Activated CD4-positive, alpha-beta memory T cell treated with anti-CD3 and anti-CD28 coated beads, Interleukin-2, amount 10 ng/mL, durations not matched to agents 7 days and 5 days (primary cell): ENCODE measurements at regions not wholly inside any gene's neighbourhood (a gene's known extent, or its start where the extent isn't known, plus 50 kb on each side); places are given as distances from the start of the nearest gene placed in this dataset.

Experiments
- CTCF ChIA-PET: fragments of 350-600 bp; sonication (Branson Sonifier 250); formaldehyde crosslinking; loops from one replicate; lab custom pipeline; 2021; ENCODE audit warnings: antibody characterized with exemption, inconsistent platforms; lab: Charles Lee
- POLR2A ChIA-PET: fragments of 350-600 bp; sonication (Branson Sonifier 250); formaldehyde crosslinking; loops from one replicate; lab custom pipeline; 2021; ENCODE audit warnings: antibody characterized with exemption; lab: Charles Lee
- DNase-seq: peaks from one replicate; pipeline ENCODE4 v3.0.0-alpha.2; 2020
- H3K27ac Mint-ChIP-seq: one replicate; pipeline ENCODE4 v1.8.0; 2021; ENCODE audit warnings: mild to moderate bottlenecking, mixed read lengths
- H3K27me3 Mint-ChIP-seq: one replicate; pipeline ENCODE4 v1.8.0; 2021; ENCODE audit warnings: mixed read lengths
- H3K36me3 Mint-ChIP-seq: one replicate; pipeline ENCODE4 v1.8.0; 2021; ENCODE audit warnings: low read depth, mixed read lengths
- H3K4me1 Mint-ChIP-seq: one replicate; pipeline ENCODE4 v1.8.0; 2021; ENCODE audit warnings: mixed read lengths
- H3K4me3 Mint-ChIP-seq: one replicate; pipeline ENCODE4 v1.8.0; 2021; ENCODE audit warnings: mild to moderate bottlenecking, mixed read lengths
- H3K9me3 Mint-ChIP-seq: one replicate; pipeline ENCODE4 v1.8.0; 2021; ENCODE audit warnings: mixed read lengths

DNA sequence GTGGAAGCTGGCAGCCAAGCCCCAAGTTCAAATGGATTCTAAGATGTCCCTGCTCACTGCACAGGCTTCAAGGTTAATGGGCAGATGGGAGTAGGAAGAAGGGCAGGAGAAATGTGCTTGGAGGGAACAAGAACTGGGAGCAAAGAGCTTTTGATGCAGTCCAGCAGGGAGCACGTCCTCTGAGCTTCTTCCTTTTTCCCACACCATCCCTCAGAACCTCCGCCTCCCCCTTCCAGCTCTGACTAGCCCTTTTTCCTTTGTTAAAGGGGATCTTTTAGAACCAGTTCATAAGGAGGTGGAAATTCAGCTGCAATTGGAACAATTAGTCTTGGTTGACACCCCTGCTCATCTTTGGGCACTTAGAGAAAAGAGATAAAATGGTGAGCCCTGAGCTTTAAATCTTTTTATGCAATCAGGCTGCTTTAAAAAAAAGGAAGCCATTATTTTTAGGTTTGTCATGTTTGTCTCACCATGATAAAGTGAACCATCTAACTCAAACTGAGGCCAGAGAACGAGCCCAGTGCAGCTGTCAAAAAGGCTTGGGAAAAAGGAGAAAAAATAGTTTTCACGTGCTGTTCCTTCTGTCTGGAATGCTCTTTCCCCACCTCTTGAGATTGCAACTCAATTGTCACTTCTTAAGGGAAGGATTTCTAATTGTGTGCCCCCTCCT, 135.8 kb upstream of the IL1RAPL2 start:
- ChIA-PET POLR2A (no interaction called here), CTCF (no interaction called here)
- Mint-ChIP-seq H3K4me1 (no peaks in the 10 kb centered on the region), H3K4me3 (no peak overlapping the region), H3K36me3 (no peaks in the 10 kb centered on the region), H3K9me3 (no peaks in the 10 kb centered on the region), H3K27me3 (no peaks in the 10 kb centered on the region), H3K27ac (no peak overlapping the region)
- no peak for DNase-seq

DNA sequence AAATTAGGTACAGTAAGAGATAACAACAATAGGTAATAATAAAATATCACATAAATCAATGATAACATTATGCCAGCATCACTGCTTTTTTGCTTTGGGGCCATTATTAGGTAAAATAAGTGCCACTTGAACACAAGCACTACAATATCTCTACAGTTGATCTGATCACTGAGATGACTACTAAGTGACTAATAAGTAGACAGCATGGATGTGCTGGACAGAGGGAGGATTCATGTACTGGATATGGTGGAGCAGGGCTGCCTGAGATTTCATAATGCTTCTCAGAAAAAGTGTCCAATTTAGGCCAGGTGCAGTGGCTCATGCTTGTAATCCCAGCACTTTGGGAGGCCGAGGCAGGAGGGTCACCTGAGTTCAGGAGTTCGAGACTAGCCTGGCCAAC, 137.8 kb upstream of the IL1RAPL2 start:
- CTCF ChIA-PET, result no interaction called here
- DNase-seq, result no peak
- Mint-ChIP-seq H3K27ac (no peak overlapping the region), H3K36me3 (no peaks in the 10 kb centered on the region), H3K4me3 (no peak overlapping the region), H3K27me3 (no peaks in the 10 kb centered on the region), H3K9me3 (no peaks in the 10 kb centered on the region), H3K4me1 (no peaks in the 10 kb centered on the region)
- POLR2A ChIA-PET, result no interaction called here

DNA sequence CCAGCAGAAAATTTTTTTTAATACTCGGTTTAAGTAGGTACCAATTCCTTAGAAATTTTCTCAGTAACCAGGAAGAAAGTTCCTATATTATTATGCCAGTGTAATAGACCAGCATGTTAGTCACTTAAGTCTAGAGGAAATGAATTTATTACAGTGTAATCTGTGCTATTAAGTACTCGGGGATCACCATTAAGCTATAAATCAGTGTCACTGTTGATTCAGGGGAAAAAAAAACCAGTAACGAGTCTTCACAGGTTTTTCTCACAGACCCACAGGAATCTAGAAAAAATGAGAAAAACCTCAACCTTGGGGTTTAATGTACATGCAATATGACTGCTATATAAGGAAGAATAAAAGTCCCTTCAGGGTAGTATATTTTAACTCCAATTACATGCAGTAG, 138.3 kb upstream of the IL1RAPL2 start:
- no peaks in the 10 kb centered on the region for H3K4me1 Mint-ChIP-seq
- no peak overlapping the region for H3K4me3 Mint-ChIP-seq
- ChIA-PET POLR2A (no interaction called here), CTCF (no interaction called here)
- no peaks in the 10 kb centered on the region for H3K36me3 Mint-ChIP-seq
- H3K27ac Mint-ChIP-seq, result no peak overlapping the region
- no peaks in the 10 kb centered on the region for H3K27me3 Mint-ChIP-seq
- no peak for DNase-seq
- no peaks in the 10 kb centered on the region for H3K9me3 Mint-ChIP-seq

DNA sequence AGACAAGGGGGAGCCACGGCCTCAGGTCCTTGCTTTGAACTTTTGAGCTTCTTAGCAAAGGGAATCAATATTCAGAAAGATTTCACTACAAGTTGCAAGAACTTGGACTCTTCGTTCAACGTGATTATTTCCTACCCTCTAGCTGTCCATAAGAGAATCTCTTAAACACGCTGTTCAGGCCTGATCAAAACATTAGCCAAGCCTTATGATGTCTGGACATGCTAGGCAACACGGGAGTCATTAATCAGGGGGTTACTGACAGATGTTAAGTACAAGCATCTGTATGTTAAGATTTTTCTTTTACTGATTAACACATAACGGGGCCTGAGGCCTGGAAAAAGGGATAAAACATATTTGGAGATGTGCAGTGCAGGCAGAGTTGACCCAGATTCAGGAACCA, 138.9 kb upstream of the IL1RAPL2 start:
- DNase-seq, result no peak
- H3K9me3 Mint-ChIP-seq, result no peaks in the 10 kb centered on the region
- H3K4me3 Mint-ChIP-seq, result no peak overlapping the region
- ChIA-PET CTCF (no interaction called here), POLR2A (no interaction called here)
- no peaks in the 10 kb centered on the region for H3K4me1 Mint-ChIP-seq
- H3K27ac Mint-ChIP-seq, result no peak overlapping the region
- H3K36me3 Mint-ChIP-seq, result no peaks in the 10 kb centered on the region
- no peaks in the 10 kb centered on the region for H3K27me3 Mint-ChIP-seq

DNA sequence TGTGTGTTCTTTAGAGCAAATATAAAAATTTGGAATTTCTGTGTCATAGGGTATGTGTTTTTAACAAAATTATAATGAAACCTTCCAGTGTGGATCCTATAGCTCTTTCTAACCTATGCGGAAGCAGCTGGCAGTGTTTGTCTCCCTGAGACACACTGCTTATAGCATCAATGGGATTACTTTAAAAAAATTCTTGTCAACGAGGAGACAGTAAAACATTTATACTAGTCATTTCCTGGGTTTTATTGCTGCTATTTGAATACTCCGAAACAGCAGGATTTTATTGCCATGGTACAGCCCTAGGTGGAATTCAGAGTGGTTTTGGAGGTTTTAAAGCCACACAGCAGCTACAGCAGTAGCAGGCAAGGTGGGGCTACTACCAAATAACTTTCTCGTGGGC, 145.1 kb upstream of the IL1RAPL2 start:
- Mint-ChIP-seq H3K27ac (no peak overlapping the region), H3K36me3 (no peaks in the 10 kb centered on the region), H3K9me3 (no peaks in the 10 kb centered on the region), H3K27me3 (no peaks in the 10 kb centered on the region), H3K4me3 (no peak overlapping the region), H3K4me1 (no peaks in the 10 kb centered on the region)
- ChIA-PET POLR2A (no interaction called here), CTCF (no interaction called here)
- DNase-seq, result no peak

DNA sequence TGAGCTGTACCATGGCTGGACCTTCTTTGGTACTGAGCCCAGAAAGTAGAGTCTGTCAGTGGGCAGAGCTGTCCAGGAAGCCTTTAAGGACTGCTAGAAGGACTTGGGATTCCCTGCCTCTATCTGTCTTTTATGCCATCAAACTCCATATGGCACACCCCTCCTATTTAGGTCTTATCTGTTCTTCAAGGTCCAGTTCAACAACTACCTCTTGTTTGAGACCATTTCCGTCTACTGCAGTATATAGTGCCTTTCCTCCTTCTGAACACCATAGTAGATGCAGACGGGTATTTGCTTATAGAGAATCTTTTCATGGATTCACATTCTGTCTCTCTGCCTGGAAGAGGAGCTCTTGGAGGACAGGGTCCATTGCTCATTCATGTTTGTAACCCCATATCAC, 146.1 kb upstream of the IL1RAPL2 start:
- CTCF ChIA-PET, result no interaction called here
- DNase-seq, result no peak
- Mint-ChIP-seq H3K36me3 (no peaks in the 10 kb centered on the region), H3K9me3 (no peaks in the 10 kb centered on the region), H3K27me3 (no peaks in the 10 kb centered on the region), H3K27ac (no peak overlapping the region), H3K4me3 (no peak overlapping the region), H3K4me1 (no peaks in the 10 kb centered on the region)
- POLR2A ChIA-PET, result no interaction called here

DNA sequence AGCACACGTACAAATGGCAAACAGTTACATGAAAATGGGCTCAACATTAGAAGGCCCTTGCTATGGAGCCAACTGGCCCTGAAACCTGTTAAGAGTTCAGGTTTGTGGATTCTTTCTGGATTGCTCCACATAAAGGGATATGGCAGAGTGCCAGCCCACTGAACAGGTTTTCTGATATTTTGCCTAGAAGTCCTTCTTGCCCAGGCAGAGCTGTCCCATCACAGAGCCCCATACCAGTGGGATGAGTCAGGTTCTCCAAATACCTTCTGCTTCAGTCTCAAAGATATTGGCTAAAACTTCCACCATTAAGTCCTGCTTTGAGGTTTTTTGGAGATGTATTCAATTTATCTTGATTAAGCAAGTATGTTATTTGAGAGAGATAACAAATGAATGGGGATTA, 146.8 kb upstream of the IL1RAPL2 start:
- no peak for DNase-seq
- no peaks in the 10 kb centered on the region for H3K36me3 Mint-ChIP-seq
- no peaks in the 10 kb centered on the region for H3K27me3 Mint-ChIP-seq
- H3K9me3 Mint-ChIP-seq, result no peaks in the 10 kb centered on the region
- POLR2A ChIA-PET, result no interaction called here
- H3K4me1 Mint-ChIP-seq, result no peaks in the 10 kb centered on the region
- no peak overlapping the region for H3K4me3 Mint-ChIP-seq
- CTCF ChIA-PET, result no interaction called here
- H3K27ac Mint-ChIP-seq, result no peak overlapping the region

DNA sequence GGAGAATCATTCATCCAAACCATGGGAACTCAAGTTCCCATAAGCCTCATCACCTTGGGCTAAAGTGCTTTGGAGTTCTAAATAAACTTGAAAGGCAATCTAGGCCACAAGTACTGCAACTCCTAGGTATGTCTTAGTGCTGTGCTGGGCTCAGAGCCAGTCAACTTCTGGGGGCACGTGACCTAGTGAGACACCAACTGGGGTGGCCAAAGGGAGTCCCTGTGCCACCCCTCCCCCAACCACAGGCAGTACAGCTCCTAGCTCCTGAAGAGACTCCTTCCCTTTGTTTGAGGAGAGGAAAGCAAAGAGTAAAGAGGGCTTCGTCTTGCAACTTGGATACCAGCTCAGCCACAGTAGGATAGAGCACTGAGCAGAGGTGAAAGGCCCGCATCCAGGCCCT, 154.2 kb upstream of the IL1RAPL2 start:
- H3K4me3 Mint-ChIP-seq, result no peak overlapping the region
- POLR2A ChIA-PET, result no interaction called here
- no peak overlapping the region for H3K27ac Mint-ChIP-seq
- DNase-seq, result no peak
- CTCF ChIA-PET, result no interaction called here
- H3K9me3 Mint-ChIP-seq, result no peaks in the 10 kb centered on the region
- H3K36me3 Mint-ChIP-seq, result no peaks in the 10 kb centered on the region
- no peaks in the 10 kb centered on the region for H3K4me1 Mint-ChIP-seq
- H3K27me3 Mint-ChIP-seq, result no peaks in the 10 kb centered on the region

DNA sequence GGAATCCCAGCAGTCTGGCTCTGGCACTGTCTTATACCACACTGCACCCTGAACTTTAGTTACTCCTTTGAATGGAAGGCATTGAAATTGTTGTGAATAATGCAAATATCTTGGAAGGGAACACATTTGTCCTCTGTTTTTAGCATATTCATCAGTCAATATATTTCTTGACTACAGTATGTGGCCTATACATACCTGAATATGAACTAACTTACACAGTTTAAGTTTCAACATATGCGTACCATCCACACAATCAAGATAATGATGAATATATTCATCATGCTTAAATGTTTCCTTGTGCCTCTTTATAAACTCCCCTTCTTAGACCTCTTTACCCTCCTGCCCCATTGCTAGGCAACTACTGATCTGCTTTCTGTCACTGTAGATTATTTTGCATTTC, 145.7 kb upstream of the ESX1 start:
- H3K4me3 Mint-ChIP-seq, result no peak overlapping the region
- ChIA-PET CTCF (no interaction called here), POLR2A (no interaction called here)
- H3K9me3 Mint-ChIP-seq, result no peaks in the 10 kb centered on the region
- no peak overlapping the region for H3K27ac Mint-ChIP-seq
- no peaks in the 10 kb centered on the region for H3K27me3 Mint-ChIP-seq
- H3K36me3 Mint-ChIP-seq, result no peaks in the 10 kb centered on the region
- DNase-seq, result no peak
- H3K4me1 Mint-ChIP-seq, result no peaks in the 10 kb centered on the region

DNA sequence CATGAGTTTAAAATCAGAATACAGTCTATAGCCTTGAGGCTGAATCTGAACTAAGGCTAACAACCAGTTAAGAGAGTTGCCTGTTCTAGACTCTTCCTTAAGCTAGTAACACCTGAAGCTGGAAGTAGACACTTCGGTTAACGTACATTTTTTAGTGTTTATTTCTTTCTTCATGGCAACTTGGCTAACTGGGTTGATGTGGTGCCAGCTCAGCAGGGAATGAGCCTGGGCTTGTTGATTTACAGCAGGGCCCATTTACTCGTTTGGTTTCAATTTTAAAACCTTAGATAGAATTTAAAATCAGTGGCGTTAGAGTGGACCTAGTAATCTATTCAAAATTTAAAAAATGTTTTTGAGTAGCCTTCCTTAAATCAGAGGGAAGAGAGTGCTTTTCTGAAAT, 137.6 kb upstream of the ESX1 start:
- no peaks in the 10 kb centered on the region for H3K9me3 Mint-ChIP-seq
- no peaks in the 10 kb centered on the region for H3K27me3 Mint-ChIP-seq
- DNase-seq, result no peak
- no peak overlapping the region for H3K27ac Mint-ChIP-seq
- CTCF ChIA-PET, result no interaction called here
- H3K4me3 Mint-ChIP-seq, result no peak overlapping the region
- H3K36me3 Mint-ChIP-seq, result no peaks in the 10 kb centered on the region
- no peaks in the 10 kb centered on the region for H3K4me1 Mint-ChIP-seq
- POLR2A ChIA-PET, result no interaction called here

DNA sequence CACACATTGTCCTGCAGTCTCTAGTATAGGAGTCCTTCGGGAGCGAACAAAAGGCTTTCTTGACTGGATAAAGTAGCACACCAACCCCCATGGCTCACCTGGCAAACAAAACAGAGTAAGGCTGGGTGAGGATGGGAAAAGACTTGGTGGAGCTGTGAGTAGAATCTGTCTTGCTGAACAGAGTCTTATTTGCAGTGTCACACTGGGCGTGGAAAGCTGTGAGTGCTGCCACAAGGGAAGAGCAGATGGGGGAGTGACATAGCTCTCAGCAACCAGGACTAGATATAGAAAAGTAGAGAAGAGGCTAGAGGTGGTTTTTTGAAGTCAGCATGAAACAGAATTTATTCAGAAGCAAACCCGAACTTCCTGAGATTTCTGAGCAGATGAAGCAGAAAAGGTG, 137.2 kb upstream of the ESX1 start:
- CTCF ChIA-PET, result no interaction called here
- Mint-ChIP-seq H3K4me1 (no peaks in the 10 kb centered on the region), H3K4me3 (no peak overlapping the region), H3K9me3 (no peaks in the 10 kb centered on the region), H3K27me3 (no peaks in the 10 kb centered on the region), H3K36me3 (no peaks in the 10 kb centered on the region), H3K27ac (no peak overlapping the region)
- DNase-seq, result no peak
- POLR2A ChIA-PET, result no interaction called here

DNA sequence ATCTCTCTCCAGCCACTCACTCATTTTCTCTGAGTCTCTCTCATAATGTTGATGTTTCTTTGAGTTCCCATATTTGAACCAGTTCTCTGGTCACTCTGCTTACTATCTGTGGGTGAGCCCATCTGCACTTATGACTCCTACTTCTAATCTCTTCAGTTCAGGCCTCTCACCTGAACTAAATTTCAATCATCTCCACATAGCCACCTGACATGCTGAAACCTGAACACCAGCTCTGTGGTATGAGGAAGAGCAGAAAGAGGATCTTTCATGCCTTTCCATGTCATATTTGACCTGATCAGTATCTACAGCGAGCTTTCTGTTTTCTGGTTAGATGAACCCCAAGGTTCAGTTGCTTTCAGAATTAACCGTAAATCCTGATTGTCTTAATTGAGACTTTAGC, 122.2 kb upstream of the ESX1 start:
- no peak for DNase-seq
- ChIA-PET CTCF (no interaction called here), POLR2A (no interaction called here)
- Mint-ChIP-seq H3K4me3 (no peak overlapping the region), H3K36me3 (no peaks in the 10 kb centered on the region), H3K27ac (no peak overlapping the region), H3K4me1 (no peaks in the 10 kb centered on the region), H3K9me3 (no peaks in the 10 kb centered on the region), H3K27me3 (peaks cover 4% of the 10 kb centered on the region)

DNA sequence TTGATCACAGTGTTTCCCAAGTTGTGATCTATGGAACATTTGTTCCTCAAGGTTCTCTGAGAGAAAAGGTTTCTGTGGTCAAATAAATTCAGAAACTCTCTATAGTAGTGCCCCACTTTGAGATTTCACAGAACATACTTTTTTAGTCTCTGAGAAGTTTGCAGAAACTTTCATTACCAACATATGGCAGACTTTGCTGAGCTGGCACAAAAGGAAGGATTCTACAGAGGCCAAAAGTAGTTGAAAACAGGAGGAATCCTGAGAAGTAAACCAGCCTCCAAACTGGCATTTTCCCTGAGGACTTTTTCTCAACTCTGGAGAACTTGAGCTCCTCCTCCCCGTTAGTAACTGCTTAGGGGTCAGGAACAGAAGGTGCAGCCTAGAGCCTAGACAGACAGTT, 117.8 kb upstream of the ESX1 start:
- CTCF ChIA-PET, result no interaction called here
- POLR2A ChIA-PET, result no interaction called here
- Mint-ChIP-seq H3K9me3 (no peaks in the 10 kb centered on the region), H3K27me3 (peaks cover 2% of the 10 kb centered on the region), H3K36me3 (no peaks in the 10 kb centered on the region), H3K4me1 (no peaks in the 10 kb centered on the region), H3K27ac (no peak overlapping the region), H3K4me3 (no peak overlapping the region)
- no peak for DNase-seq

DNA sequence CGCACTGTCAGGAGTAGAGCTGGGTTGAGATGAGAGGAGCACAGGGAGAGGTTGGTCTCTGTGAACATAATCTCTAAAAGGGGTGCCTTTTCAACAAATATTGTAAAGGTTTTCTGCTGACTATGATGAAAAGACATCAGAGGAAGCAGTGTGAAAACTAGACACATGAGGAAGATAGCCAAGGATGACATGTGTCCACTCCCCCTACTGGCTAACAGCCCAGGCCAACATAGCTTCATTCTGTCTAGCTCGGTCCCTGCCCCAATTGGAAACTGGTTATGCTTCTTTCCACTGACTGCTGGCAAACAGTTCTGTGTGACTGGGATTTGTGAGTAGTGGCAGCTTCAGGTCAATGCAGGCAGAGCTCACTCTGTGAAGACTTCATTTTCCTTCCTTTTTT, 115.4 kb upstream of the ESX1 start:
- H3K4me1 Mint-ChIP-seq, result no peaks in the 10 kb centered on the region
- H3K27ac Mint-ChIP-seq, result no peak overlapping the region
- no peaks in the 10 kb centered on the region for H3K9me3 Mint-ChIP-seq
- ChIA-PET CTCF (no interaction called here), POLR2A (no interaction called here)
- peaks cover 2% of the 10 kb centered on the region for H3K27me3 Mint-ChIP-seq
- DNase-seq, result no peak
- no peak overlapping the region for H3K4me3 Mint-ChIP-seq
- no peaks in the 10 kb centered on the region for H3K36me3 Mint-ChIP-seq
